GM19099 (cell line): ENCODE measurements at regions not wholly inside any gene's neighbourhood (a gene's known extent, or its start where the extent isn't known, plus 50 kb on each side); places are given as distances from the start of the nearest gene placed in this dataset.
A peak's percentile ranks its signal among the peaks of the same experiment; 100 is the strongest.

Experiments
- POLR2A ChIP-seq: IDR thresholded peaks from 3 replicates; pipeline ENCODE4 v1.6.1; 2011; ENCODE audit warnings: low read depth; ENCODE audit not compliant: insufficient read length; ENCODE audit errors: extremely low read depth

- TF ChIP-seq POLR2A, result no peak
These were observed 134.1 kb upstream of the LGALSL start for GRCh38 chr2:64319896-64320295.

- TF ChIP-seq POLR2A, result no peak
These were observed 131.5 kb upstream of the LGALSL start for GRCh38 chr2:64322433-64322832.

- TF ChIP-seq POLR2A, result no peak
These were observed 130.8 kb upstream of the LGALSL start for GRCh38 chr2:64323197-64323596.

GRCh38 chr2:64324746-64325410 is 129.1 kb upstream of the LGALSL start:
- TF ChIP-seq POLR2A, result no peak

- no peak for TF ChIP-seq POLR2A
These were observed 128.5 kb upstream of the LGALSL start for GRCh38 chr2:64325477-64325851.

- TF ChIP-seq POLR2A, result peak; percentile 40
These were observed 127.9 kb upstream of the LGALSL start for GRCh38 chr2:64325852-64326577.

GRCh38 chr2:64326578-64327050 is 127.3 kb upstream of the LGALSL start:
- TF ChIP-seq POLR2A, result no peak

- TF ChIP-seq POLR2A, result no peak
These were observed 126.8 kb upstream of the LGALSL start for GRCh38 chr2:64327129-64327509.

- peak; percentile 3 for TF ChIP-seq POLR2A
These were observed 126.2 kb upstream of the LGALSL start for GRCh38 chr2:64327510-64328414.

GRCh38 chr2:64328415-64328722 is 125.6 kb upstream of the LGALSL start:
- TF ChIP-seq POLR2A, result no peak

- no peak for TF ChIP-seq POLR2A
These were observed 125.2 kb upstream of the LGALSL start for GRCh38 chr2:64328756-64329155.

GRCh38 chr2:64329848-64330247 is 124.1 kb upstream of the LGALSL start:
- TF ChIP-seq POLR2A, result no peak

- no peak for TF ChIP-seq POLR2A
These were observed 123.5 kb upstream of the LGALSL start for GRCh38 chr2:64330281-64331113.

GRCh38 chr2:64331114-64331645 is 122.8 kb upstream of the LGALSL start:
- TF ChIP-seq POLR2A, result no peak
